ENCODE measurements at regions not wholly inside any gene's neighbourhood (a gene's known extent, or its start where the extent isn't known, plus 50 kb on each side); places are given as distances from the start of the nearest gene placed in this dataset.

- intact Hi-C loops (cut with DNase I) = no loop called here
- no peaks in the 10 kb centered on the region for H3K27me3 ChIP-seq
- 78 to 85% (median 81%) methylated on average over 5 of the region's 5 CpGs for WGBS, 4 donors
- H3K4me1 ChIP-seq (replicated peaks in 1 of 2) = no peaks in the 10 kb centered on the region
- no peak for DNase-seq
- H3K27ac ChIP-seq = no peak overlapping the region
- no peak overlapping the region for H3K4me3 ChIP-seq
- TF ChIP-seq CTCF (IDR thresholded peaks at IDR 0.05) (no peak), POLR2A (IDR thresholded peaks at IDR 0.05) (no peak)
- no peaks in the 10 kb centered on the region for H3K36me3 ChIP-seq (replicated peaks in 1 of 2)
- H3K9me3 ChIP-seq (replicated peaks in 1 of 3) = no peaks in the 10 kb centered on the region
These were observed 500.0 kb upstream of the RUNX1 start for GRCh38 chr21:35548904-35549615.

DNA sequence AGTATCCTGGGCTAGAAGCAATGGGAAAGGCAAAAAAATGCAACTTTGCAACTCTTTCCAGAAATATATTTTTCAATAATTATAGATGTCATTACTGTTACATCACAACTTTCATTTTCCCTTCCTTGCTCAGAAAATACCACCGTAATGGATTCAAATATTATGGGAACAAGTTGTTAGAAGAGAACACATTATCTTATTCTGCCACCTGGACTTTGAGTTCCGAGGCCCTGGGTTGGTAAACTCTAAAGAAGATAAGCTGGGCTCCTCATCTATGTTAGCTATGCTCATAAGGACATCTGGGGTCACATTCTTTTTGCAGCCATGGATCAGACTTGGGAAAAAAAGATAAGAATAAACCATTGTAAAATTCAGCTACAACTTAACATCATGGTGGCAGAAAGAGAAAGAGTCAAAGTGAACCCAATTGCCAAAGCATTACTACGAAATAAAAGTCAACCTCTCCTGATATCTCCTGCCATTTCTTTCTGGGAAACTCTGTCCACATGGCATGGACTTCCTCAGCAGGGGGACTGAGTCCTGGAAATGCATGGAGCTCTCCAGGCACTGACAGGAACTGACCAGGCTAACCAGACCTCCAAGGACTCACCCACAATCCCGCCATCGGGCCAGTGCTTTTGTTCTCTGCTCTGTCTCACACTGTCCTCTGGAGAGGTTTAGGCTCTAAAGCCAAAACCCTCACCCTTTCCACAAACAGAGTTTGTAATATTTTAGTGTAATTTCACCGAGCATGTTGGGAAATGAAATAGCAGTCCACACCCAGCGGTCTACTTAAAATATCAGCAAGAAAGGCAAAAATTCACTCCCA lies 499.1 kb upstream of the RUNX1 start:
- no peaks in the 10 kb centered on the region for H3K36me3 ChIP-seq (replicated peaks in 1 of 2)
- H3K9me3 ChIP-seq (replicated peaks in 1 of 3) = no peaks in the 10 kb centered on the region
- DNase-seq = no peak
- H3K4me1 ChIP-seq (replicated peaks in 1 of 2) = no peaks in the 10 kb centered on the region
- H3K27ac ChIP-seq = no peak overlapping the region
- H3K27me3 ChIP-seq = no peaks in the 10 kb centered on the region
- intact Hi-C loops (cut with DNase I) = no loop called here
- H3K4me3 ChIP-seq = no peak overlapping the region
- no peak for TF ChIP-seq CTCF (IDR thresholded peaks at IDR 0.05)
- TF ChIP-seq POLR2A (IDR thresholded peaks at IDR 0.05) = no peak
- WGBS, 4 donors = 86 to 90% (median 89%) methylated on average over 5 to 7 of the region's 7 CpGs

GRCh38 chr21:35543746-35544145 lies 494.6 kb upstream of the RUNX1 start:
- H3K36me3 ChIP-seq (replicated peaks in 1 of 2) = no peaks in the 10 kb centered on the region
- H3K9me3 ChIP-seq (replicated peaks in 1 of 3) = no peaks in the 10 kb centered on the region
- no peak overlapping the region for H3K4me3 ChIP-seq
- WGBS, 4 donors = 68 to 83% (median 76%) methylated on average over 5 of the region's 5 CpGs
- DNase-seq = no peak
- intact Hi-C loops (cut with DNase I) = no loop called here
- TF ChIP-seq CTCF (IDR thresholded peaks at IDR 0.05) (no peak), POLR2A (IDR thresholded peaks at IDR 0.05) (no peak)
- no peak overlapping the region for H3K27ac ChIP-seq
- H3K27me3 ChIP-seq = no peaks in the 10 kb centered on the region
- H3K4me1 ChIP-seq (replicated peaks in 1 of 2) = no peaks in the 10 kb centered on the region

DNA sequence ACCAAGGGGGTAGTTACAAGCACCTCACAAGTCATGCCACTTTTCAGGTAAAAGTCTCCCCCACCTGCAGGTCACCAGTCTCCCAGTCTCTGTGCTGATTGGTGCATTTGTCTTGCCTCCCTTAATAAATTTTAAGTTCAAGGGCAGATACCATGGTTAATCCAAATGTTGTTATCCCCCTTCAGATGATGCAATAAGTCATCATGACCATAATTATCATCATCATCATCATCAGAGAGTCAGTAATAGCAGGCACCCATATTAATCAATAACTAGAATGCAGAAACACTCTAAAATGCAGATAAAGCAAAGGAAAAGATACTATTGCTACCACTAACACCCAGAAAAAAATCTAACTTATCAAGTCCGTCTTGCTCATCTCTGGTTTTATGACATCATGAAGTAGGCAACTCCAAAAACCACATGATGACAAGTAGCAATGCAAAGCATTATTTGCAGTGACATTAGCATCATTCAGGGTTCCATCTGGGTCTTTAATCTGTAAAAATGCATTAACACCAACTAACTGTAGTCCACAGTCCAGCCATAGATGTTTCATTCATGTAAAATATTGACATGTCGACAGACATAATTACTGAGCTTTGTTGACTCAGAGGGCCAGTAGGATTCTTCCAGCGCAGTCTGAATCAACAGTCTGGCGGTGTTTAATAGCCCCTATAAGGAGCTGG lies 492.0 kb upstream of the RUNX1 start:
- H3K27me3 ChIP-seq = no peaks in the 10 kb centered on the region
- no peak for TF ChIP-seq CTCF (IDR thresholded peaks at IDR 0.05)
- no peak for TF ChIP-seq POLR2A (IDR thresholded peaks at IDR 0.05)
- H3K9me3 ChIP-seq (replicated peaks in 1 of 3) = no peaks in the 10 kb centered on the region
- intact Hi-C loops (cut with DNase I) = no loop called here
- H3K4me3 ChIP-seq = no peak overlapping the region
- WGBS, 4 donors = 60 to 71% (median 65%) methylated on average over 4 of the region's 4 CpGs
- no peaks in the 10 kb centered on the region for H3K4me1 ChIP-seq (replicated peaks in 1 of 2)
- no peaks in the 10 kb centered on the region for H3K36me3 ChIP-seq (replicated peaks in 1 of 2)
- H3K27ac ChIP-seq = no peak overlapping the region
- no peak for DNase-seq

All from adrenal gland (tissue), 9 donors.